GM21360 (cell line): ENCODE measurements at regions not wholly inside any gene's neighbourhood (a gene's known extent, or its start where the extent isn't known, plus 50 kb on each side); places are given as distances from the start of the nearest gene placed in this dataset.
"Not testable (repeated sequence)": the region's sequence is repeated elsewhere in the genome, so short reads cannot be mapped to it uniquely, and the experiment has no call there.

ENCODE experiments used
- ATAC-seq: cut with Tn5 transposase; IDR thresholded peaks from one replicate; pipeline ENCODE4 v1.9.1; 2021; ENCODE audit warnings: mild to moderate bottlenecking, moderate library complexity; ENCODE audit not compliant: unreplicated experiment

GRCh38 chr1:80194221-80194620 is 1187.7 kb upstream of the ADGRL4 start:
- ATAC-seq: no peak

- no peak for ATAC-seq
Measured at GRCh38 chr1:80181418-80181817, 1174.9 kb upstream of the ADGRL4 start.

GRCh38 chr1:80171631-80172030 is 1165.1 kb upstream of the ADGRL4 start:
- ATAC-seq: no peak

GRCh38 chr1:80170811-80171485 is 1164.4 kb upstream of the ADGRL4 start:
- no peak for ATAC-seq

- ATAC-seq: no peak
Measured at GRCh38 chr1:80164150-80164549, 1157.6 kb upstream of the ADGRL4 start.

GRCh38 chr1:80163686-80164085 is 1157.2 kb upstream of the ADGRL4 start:
- ATAC-seq: no peak

- no peak for ATAC-seq
Measured at GRCh38 chr1:80158771-80159170, 1152.2 kb upstream of the ADGRL4 start.

GRCh38 chr1:80158266-80158665 is 1151.7 kb upstream of the ADGRL4 start:
- no peak for ATAC-seq

- no peak for ATAC-seq
Measured at GRCh38 chr1:80155371-80155770, 1148.8 kb upstream of the ADGRL4 start.

- ATAC-seq: no peak
Measured at GRCh38 chr1:80154176-80154575, 1147.6 kb upstream of the ADGRL4 start.

GRCh38 chr1:80153762-80154161 is 1147.2 kb upstream of the ADGRL4 start:
- ATAC-seq: no peak

- no peak for ATAC-seq
Measured at GRCh38 chr1:80143361-80143760, 1136.8 kb upstream of the ADGRL4 start.

GRCh38 chr1:80137946-80138602 is 1131.5 kb upstream of the ADGRL4 start:
- ATAC-seq: not testable (repeated sequence)

- no peak for ATAC-seq
Measured at GRCh38 chr1:80113168-80114038, 1106.9 kb upstream of the ADGRL4 start.

GRCh38 chr1:80101159-80101558 is 1094.6 kb upstream of the ADGRL4 start:
- ATAC-seq: no peak

GRCh38 chr1:80099713-80100112 is 1093.2 kb upstream of the ADGRL4 start:
- no peak for ATAC-seq

GRCh38 chr1:80085067-80085466 is 1078.5 kb upstream of the ADGRL4 start:
- ATAC-seq: no peak

GRCh38 chr1:80083892-80084291 is 1077.4 kb upstream of the ADGRL4 start:
- no peak for ATAC-seq

GRCh38 chr1:80076469-80076868 is 1069.9 kb upstream of the ADGRL4 start:
- ATAC-seq: no peak

GRCh38 chr1:80075351-80075750 is 1068.8 kb upstream of the ADGRL4 start:
- ATAC-seq: no peak

- no peak for ATAC-seq
Measured at GRCh38 chr1:80072563-80072962, 1066.0 kb upstream of the ADGRL4 start.

- ATAC-seq: no peak
Measured at GRCh38 chr1:80066060-80066459, 1059.5 kb upstream of the ADGRL4 start.
